ENCODE measurements at regions not wholly inside any gene's neighbourhood (a gene's known extent, or its start where the extent isn't known, plus 50 kb on each side); places are given as distances from the start of the nearest gene placed in this dataset.

- Mint-ChIP-seq H3K4me1 (peaks cover 16% of the 10 kb centered on the region), H3K27me3 (ENCODE audit: low read depth) (peaks cover 54% of the 10 kb centered on the region), H3K9me3 (peaks cover 6% of the 10 kb centered on the region), H3K4me3 (no peak overlapping the region), H3K27ac (no peak overlapping the region), H3K36me3 (peaks cover under 1% of the 10 kb centered on the region)
- TF ChIP-seq CTCF (IDR thresholded peaks at IDR 0.05; ENCODE audit: unreplicated experiment): no peak
- no peak for DNase-seq (ENCODE audit: low spot score in 2 of 2, unreplicated experiment in 2 of 2)
These were observed 90.0 kb upstream of the HMGCLL1 start for GRCh38 chr6:55669028-55669427.

GRCh38 chr6:55668591-55668990 is 89.6 kb upstream of the HMGCLL1 start:
- Mint-ChIP-seq H3K27ac (peak overlapping the region; percentile 1), H3K9me3 (peaks cover 11% of the 10 kb centered on the region), H3K27me3 (ENCODE audit: low read depth) (peaks cover 57% of the 10 kb centered on the region), H3K36me3 (peaks cover 5% of the 10 kb centered on the region), H3K4me1 (peaks cover 16% of the 10 kb centered on the region), H3K4me3 (no peak overlapping the region)
- TF ChIP-seq CTCF (IDR thresholded peaks at IDR 0.05; ENCODE audit: unreplicated experiment): no peak
- no peak for DNase-seq (ENCODE audit: low spot score in 2 of 2, unreplicated experiment in 2 of 2)

- H3K4me3 Mint-ChIP-seq: no peak overlapping the region
- DNase-seq (ENCODE audit: low spot score in 2 of 2, unreplicated experiment in 2 of 2): no peak
- peaks cover 16% of the 10 kb centered on the region for H3K36me3 Mint-ChIP-seq
- H3K4me1 Mint-ChIP-seq: peaks cover 16% of the 10 kb centered on the region
- no peak for TF ChIP-seq CTCF (IDR thresholded peaks at IDR 0.05; ENCODE audit: unreplicated experiment)
- H3K9me3 Mint-ChIP-seq: peaks cover 23% of the 10 kb centered on the region
- no peak overlapping the region for H3K27ac Mint-ChIP-seq
- peaks cover 64% of the 10 kb centered on the region for H3K27me3 Mint-ChIP-seq (ENCODE audit: low read depth)
These were observed 88.3 kb upstream of the HMGCLL1 start for GRCh38 chr6:55667341-55667740.

GRCh38 chr6:55666606-55667225 is 87.7 kb upstream of the HMGCLL1 start:
- peaks cover 30% of the 10 kb centered on the region for H3K9me3 Mint-ChIP-seq
- no peak overlapping the region for H3K27ac Mint-ChIP-seq
- H3K27me3 Mint-ChIP-seq (ENCODE audit: low read depth): peaks cover 70% of the 10 kb centered on the region
- no peak overlapping the region for H3K4me3 Mint-ChIP-seq
- H3K36me3 Mint-ChIP-seq: peaks cover 22% of the 10 kb centered on the region
- no peak for TF ChIP-seq CTCF (IDR thresholded peaks at IDR 0.05; ENCODE audit: unreplicated experiment)
- H3K4me1 Mint-ChIP-seq: peaks cover 16% of the 10 kb centered on the region
- DNase-seq (ENCODE audit: low spot score in 2 of 2, unreplicated experiment in 2 of 2): no peak

- peaks cover 35% of the 10 kb centered on the region for H3K9me3 Mint-ChIP-seq
- no peak for DNase-seq (ENCODE audit: low spot score in 2 of 2, unreplicated experiment in 2 of 2)
- H3K4me1 Mint-ChIP-seq: peaks cover 16% of the 10 kb centered on the region
- TF ChIP-seq CTCF (IDR thresholded peaks at IDR 0.05; ENCODE audit: unreplicated experiment): no peak
- no peak overlapping the region for H3K4me3 Mint-ChIP-seq
- H3K27me3 Mint-ChIP-seq (ENCODE audit: low read depth): peaks cover 70% of the 10 kb centered on the region
- peaks cover 26% of the 10 kb centered on the region for H3K36me3 Mint-ChIP-seq
- no peak overlapping the region for H3K27ac Mint-ChIP-seq
These were observed 87.0 kb upstream of the HMGCLL1 start for GRCh38 chr6:55666037-55666436.

Data from mesothelial cell of epicardium (in vitro differentiated cells).